Lung (tissue), 11 donors: ENCODE measurements at regions not wholly inside any gene's neighbourhood (a gene's known extent, or its start where the extent isn't known, plus 50 kb on each side); places are given as distances from the start of the nearest gene placed in this dataset.

ENCODE experiments used
- ATAC-seq: fragments of 200-7000 bp; cut with Tn5 transposase; one replicate; pipeline ENCODE4 v1.9.1; 2020; ENCODE audit warnings: moderate number of reproducible peaks; ENCODE audit not compliant: insufficient read depth, low FRiP score
- DNase-seq, 3 donors: peaks; one replicate each; pipeline ENCODE4 v3.0.0-alpha.2; 2013 to 2017
- H3K27ac ChIP-seq, 2 donors: one replicate each; pipeline ENCODE4 v1.5.1; 2013; ENCODE audit warnings: mild to moderate bottlenecking in 2 of 2, moderate library complexity in 2 of 2, control low read depth in 1 of 2, inconsistent platforms in 1 of 2, low read depth in 1 of 2, low read length in 1 of 2
- H3K27me3 ChIP-seq, 3 donors: one replicate each; pipeline ENCODE4 v1.5.1; 2013; ENCODE audit warnings: low read length in 2 of 3; ENCODE audit not compliant: control insufficient read depth in 3 of 3, insufficient read depth in 3 of 3
- H3K36me3 ChIP-seq, 4 donors: one replicate each; pipeline ENCODE4 v1.5.1; 2013; ENCODE audit warnings: low read length in 4 of 4, mild to moderate bottlenecking in 1 of 4, moderate library complexity in 1 of 4; ENCODE audit not compliant: control insufficient read depth in 4 of 4, insufficient read depth in 4 of 4
- H3K4me1 ChIP-seq, 5 donors: one replicate each; pipeline ENCODE4 v1.5.1; 2013; ENCODE audit warnings: low read length in 5 of 5, mild to moderate bottlenecking in 2 of 5, moderate library complexity in 1 of 5; ENCODE audit not compliant: control insufficient read depth in 5 of 5, insufficient read depth in 5 of 5
- H3K4me3 ChIP-seq: one replicate; pipeline ENCODE4 v1.5.1; 2013; ENCODE audit warnings: mild to moderate bottlenecking, control low read depth, moderate library complexity
- H3K9ac ChIP-seq, 2 donors: one replicate each; pipeline ENCODE4 v1.5.1; 2013; ENCODE audit warnings: low read length in 2 of 2, control low read depth in 1 of 2; ENCODE audit not compliant: insufficient read depth in 1 of 2
- H3K9me3 ChIP-seq, 4 donors: one replicate each; pipeline ENCODE4 v1.5.1; 2013; ENCODE audit warnings: low read length in 3 of 4, mild to moderate bottlenecking in 1 of 4, moderate library complexity in 1 of 4; ENCODE audit not compliant: control insufficient read depth in 4 of 4, insufficient read depth in 3 of 4
- WGBS, 2 donors: extraction: QIAGEN DNeasy Blood & Tissue Kit; methylation state at CpG; one replicate each; pipeline ENCODE4 v1.1.7; 2013; 5-methylcytosine and 5-hydroxymethylcytosine counted together
- TF ChIP-seq, protein P1 (sequence below): IDR thresholded peaks from 2 replicates; pipeline ENCODE4 v1.5.1; 2012; ENCODE audit warnings: mild to moderate bottlenecking; ENCODE audit errors: control extremely low read depth, extremely low read depth
- donor health status: control.
- donor health status: control.
- donor health status: Bipolar disorder and iron deficiency.
- donor health status: healthy.
- donor health status: DM: yes; HTN: yes; CAD: no.

- TF ChIP-seq, protein P1, sequence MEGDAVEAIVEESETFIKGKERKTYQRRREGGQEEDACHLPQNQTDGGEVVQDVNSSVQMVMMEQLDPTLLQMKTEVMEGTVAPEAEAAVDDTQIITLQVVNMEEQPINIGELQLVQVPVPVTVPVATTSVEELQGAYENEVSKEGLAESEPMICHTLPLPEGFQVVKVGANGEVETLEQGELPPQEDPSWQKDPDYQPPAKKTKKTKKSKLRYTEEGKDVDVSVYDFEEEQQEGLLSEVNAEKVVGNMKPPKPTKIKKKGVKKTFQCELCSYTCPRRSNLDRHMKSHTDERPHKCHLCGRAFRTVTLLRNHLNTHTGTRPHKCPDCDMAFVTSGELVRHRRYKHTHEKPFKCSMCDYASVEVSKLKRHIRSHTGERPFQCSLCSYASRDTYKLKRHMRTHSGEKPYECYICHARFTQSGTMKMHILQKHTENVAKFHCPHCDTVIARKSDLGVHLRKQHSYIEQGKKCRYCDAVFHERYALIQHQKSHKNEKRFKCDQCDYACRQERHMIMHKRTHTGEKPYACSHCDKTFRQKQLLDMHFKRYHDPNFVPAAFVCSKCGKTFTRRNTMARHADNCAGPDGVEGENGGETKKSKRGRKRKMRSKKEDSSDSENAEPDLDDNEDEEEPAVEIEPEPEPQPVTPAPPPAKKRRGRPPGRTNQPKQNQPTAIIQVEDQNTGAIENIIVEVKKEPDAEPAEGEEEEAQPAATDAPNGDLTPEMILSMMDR, result no peak
- ATAC-seq (no peak), DNase-seq (no peak)
- Histone ChIP-seq H3K4me1 (no peaks in the 10 kb centered on the region), H3K27ac (no peak overlapping the region), H3K9ac (no peak overlapping the region), H3K36me3 (no peaks in the 10 kb centered on the region), H3K4me3 (no peak overlapping the region), H3K27me3 (no peaks in the 10 kb centered on the region), H3K9me3 (no peaks in the 10 kb centered on the region)
- WGBS, 2 donors, result 21 to 58% methylated on average over 4 of the region's 4 CpGs
These were observed 716.0 kb upstream of the PCDH9 start for GRCh38 chr13:67946131-67946530.

- H3K9ac ChIP-seq, result no peak overlapping the region
- no peaks in the 10 kb centered on the region for H3K27me3 ChIP-seq
- no peak overlapping the region for H3K4me3 ChIP-seq
- TF ChIP-seq, protein P1, result no peak
- no peak overlapping the region for H3K27ac ChIP-seq
- ATAC-seq (no peak), DNase-seq (no peak)
- no peaks in the 10 kb centered on the region for H3K4me1 ChIP-seq
- 74 to 83% methylated on average over 4 of the region's 4 CpGs for WGBS, 2 donors
- no peaks in the 10 kb centered on the region for H3K36me3 ChIP-seq
- no peaks in the 10 kb centered on the region for H3K9me3 ChIP-seq
These were observed 713.0 kb upstream of the PCDH9 start for GRCh38 chr13:67943116-67943515.

DNA sequence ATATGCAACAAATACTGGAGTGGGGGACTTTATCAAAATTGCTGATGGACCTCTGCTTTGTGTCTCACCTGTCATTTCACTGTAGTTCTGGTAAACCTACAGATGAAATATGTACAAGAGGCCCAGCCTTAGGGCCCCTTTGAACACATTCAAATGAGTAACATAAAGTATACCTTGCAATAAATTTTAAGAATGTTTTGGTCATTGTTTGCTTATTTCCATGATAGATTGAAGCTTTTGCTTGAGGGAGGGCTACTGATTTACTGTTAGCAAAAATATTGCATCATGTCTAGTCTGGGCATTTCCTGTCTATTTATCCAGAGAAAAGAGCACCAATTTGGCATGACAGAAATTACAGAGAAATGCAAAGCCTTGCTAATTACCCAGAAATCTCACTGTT is 705.5 kb upstream of the PCDH9 start:
- TF ChIP-seq, protein P1, result no peak
- Histone ChIP-seq H3K27me3 (no peaks in the 10 kb centered on the region), H3K36me3 (no peaks in the 10 kb centered on the region), H3K27ac (no peak overlapping the region), H3K4me1 (no peaks in the 10 kb centered on the region), H3K9me3 (no peaks in the 10 kb centered on the region), H3K4me3 (no peak overlapping the region), H3K9ac (no peak overlapping the region)
- peak in 1 of 3 donors; percentile 7 for DNase-seq
- no peak for ATAC-seq

GRCh38 chr13:67934617-67935330 is 704.6 kb upstream of the PCDH9 start:
- DNase-seq (no peak), ATAC-seq (no peak)
- no peak overlapping the region for H3K9ac ChIP-seq
- H3K4me3 ChIP-seq, result no peak overlapping the region
- WGBS, 2 donors, result 63 to 65% methylated on average over 1 of the region's 1 CpG
- no peaks in the 10 kb centered on the region for H3K4me1 ChIP-seq
- no peak overlapping the region for H3K27ac ChIP-seq
- TF ChIP-seq, protein P1, result no peak
- no peaks in the 10 kb centered on the region for H3K27me3 ChIP-seq
- no peaks in the 10 kb centered on the region for H3K36me3 ChIP-seq
- H3K9me3 ChIP-seq, result no peaks in the 10 kb centered on the region
